SJCRH30 (cell line): ENCODE measurements at regions not wholly inside any gene's neighbourhood (a gene's known extent, or its start where the extent isn't known, plus 50 kb on each side); places are given as distances from the start of the nearest gene placed in this dataset.
"Not testable (repeated sequence)": the region's sequence is repeated elsewhere in the genome, so short reads cannot be mapped to it uniquely, and the experiment has no call there.

ENCODE experiments used
- DNase-seq, 2 experiments: peaks; one replicate each; pipeline ENCODE4 v3.0.0-alpha.2; 2015 to 2020
- H3K27ac ChIP-seq: fragments of 250-450 bp; sonication (Bioruptor Pico); 2 replicates; pipeline ENCODE4 v1.5.1; 2020; ENCODE audit warnings: mild to moderate bottlenecking, moderate library complexity
- H3K27me3 ChIP-seq: fragments of 250-450 bp; sonication (Bioruptor Pico); 2 replicates; pipeline ENCODE4 v1.5.1; 2020; ENCODE audit warnings: mild to moderate bottlenecking, moderate library complexity
- H3K36me3 ChIP-seq: fragments of 250-450 bp; sonication (Bioruptor Pico); 2 replicates; pipeline ENCODE4 v1.5.1; 2020; ENCODE audit warnings: mild to moderate bottlenecking, moderate library complexity
- H3K4me1 ChIP-seq: fragments of 250-450 bp; sonication (Bioruptor Pico); 2 replicates; pipeline ENCODE4 v1.5.1; 2020; ENCODE audit warnings: mild to moderate bottlenecking, moderate library complexity
- H3K4me3 ChIP-seq: fragments of 250-450 bp; sonication (Bioruptor Pico); 2 replicates; pipeline ENCODE4 v1.5.1; 2020; ENCODE audit warnings: mild to moderate bottlenecking, moderate library complexity
- H3K9me3 ChIP-seq: fragments of 250-450 bp; sonication (Bioruptor Pico); replicated peaks from 2 replicates; pipeline ENCODE4 v1.5.1; 2020; ENCODE audit warnings: mild to moderate bottlenecking, moderate library complexity

DNA sequence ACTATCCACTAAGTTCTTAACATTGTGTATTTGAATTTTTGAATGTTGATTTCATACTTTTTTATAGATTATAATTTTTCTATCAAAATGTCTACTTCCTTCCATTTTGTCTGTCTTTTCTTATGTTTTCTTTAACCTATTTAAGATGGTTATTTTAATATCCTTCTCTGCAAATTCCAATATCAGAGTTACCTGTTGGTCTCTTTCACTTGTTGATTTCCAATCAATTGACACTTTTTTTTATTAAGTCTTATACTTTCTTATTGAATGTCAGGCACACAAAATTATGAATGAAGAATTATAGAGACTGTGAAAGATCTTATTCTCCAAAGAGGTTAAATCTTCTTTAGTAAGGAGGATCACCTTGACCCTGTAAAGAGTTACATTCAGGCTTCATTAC is 448.3 kb upstream of the NRG3 start:
- no peaks in the 10 kb centered on the region for H3K27me3 ChIP-seq
- H3K4me1 ChIP-seq, result no peaks in the 10 kb centered on the region
- H3K36me3 ChIP-seq, result no peaks in the 10 kb centered on the region
- no peak for DNase-seq
- no peaks in the 10 kb centered on the region for H3K9me3 ChIP-seq
- H3K27ac ChIP-seq, result no peak overlapping the region
- no peak overlapping the region for H3K4me3 ChIP-seq

DNA sequence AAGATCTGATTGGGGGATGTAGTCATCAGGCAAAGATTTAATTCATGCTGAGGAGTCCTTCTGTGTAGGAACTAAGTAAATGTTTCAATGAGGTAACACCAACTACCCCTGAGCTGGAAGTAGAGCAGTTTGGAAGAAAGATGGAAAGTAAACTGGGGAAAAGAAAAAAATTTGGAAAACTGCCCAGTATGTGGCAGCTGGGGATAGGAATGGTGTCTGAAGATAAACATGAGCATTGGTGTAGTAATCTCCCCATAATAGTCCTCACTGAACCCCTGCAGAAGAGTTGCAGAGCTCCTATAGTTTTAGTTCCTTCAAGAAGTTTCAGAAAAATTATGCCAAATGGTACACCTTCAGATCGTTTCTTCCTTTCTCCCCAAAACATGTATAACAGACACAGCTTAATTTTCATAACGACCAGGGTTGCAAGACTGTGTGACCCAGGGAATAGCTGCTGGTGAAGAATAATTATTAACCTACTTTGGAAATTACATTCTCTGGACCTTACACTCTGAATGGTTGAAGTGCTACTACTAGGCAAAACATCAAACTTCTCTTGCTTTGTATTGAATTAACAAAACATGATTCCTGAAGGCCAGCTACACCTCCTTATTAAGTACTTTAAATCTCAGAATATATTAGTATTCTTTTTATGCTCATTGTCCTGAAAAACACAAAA is 446.4 kb upstream of the NRG3 start:
- H3K4me3 ChIP-seq, result no peak overlapping the region
- DNase-seq, result peak in 1 of 2 experiments; percentile 6
- H3K27me3 ChIP-seq, result no peaks in the 10 kb centered on the region
- H3K27ac ChIP-seq, result no peak overlapping the region
- no peaks in the 10 kb centered on the region for H3K4me1 ChIP-seq
- H3K36me3 ChIP-seq, result no peaks in the 10 kb centered on the region
- H3K9me3 ChIP-seq, result no peaks in the 10 kb centered on the region

DNA sequence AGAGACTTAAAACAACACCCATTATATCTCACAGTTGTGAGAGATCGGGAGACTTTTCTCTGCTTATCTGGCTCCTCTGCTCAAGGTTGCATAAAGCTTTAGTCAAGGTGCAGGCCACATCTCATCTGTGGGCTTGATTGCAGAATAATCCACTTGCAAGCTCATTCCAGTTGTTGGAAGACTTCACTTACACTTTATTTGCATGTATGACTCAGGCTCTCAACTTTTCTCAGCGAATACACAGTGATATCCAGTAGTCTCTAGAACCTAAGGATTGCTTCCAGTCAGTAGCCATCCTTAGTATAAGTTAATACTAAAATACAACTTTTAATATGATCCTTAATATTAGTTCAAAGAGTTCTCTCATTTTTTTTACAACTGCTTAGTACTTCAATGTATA is 435.5 kb upstream of the NRG3 start:
- Histone ChIP-seq H3K27ac (no peak overlapping the region), H3K4me1 (no peaks in the 10 kb centered on the region), H3K36me3 (no peaks in the 10 kb centered on the region), H3K27me3 (no peaks in the 10 kb centered on the region), H3K9me3 (no peaks in the 10 kb centered on the region), H3K4me3 (no peak overlapping the region)
- DNase-seq, result no peak

GRCh38 chr10:81441624-81442023 is 433.4 kb upstream of the NRG3 start:
- not testable (repeated sequence) for H3K4me3 ChIP-seq, DNase-seq, H3K4me1 ChIP-seq, H3K36me3 ChIP-seq, H3K9me3 ChIP-seq, H3K27me3 ChIP-seq, H3K27ac ChIP-seq

DNA sequence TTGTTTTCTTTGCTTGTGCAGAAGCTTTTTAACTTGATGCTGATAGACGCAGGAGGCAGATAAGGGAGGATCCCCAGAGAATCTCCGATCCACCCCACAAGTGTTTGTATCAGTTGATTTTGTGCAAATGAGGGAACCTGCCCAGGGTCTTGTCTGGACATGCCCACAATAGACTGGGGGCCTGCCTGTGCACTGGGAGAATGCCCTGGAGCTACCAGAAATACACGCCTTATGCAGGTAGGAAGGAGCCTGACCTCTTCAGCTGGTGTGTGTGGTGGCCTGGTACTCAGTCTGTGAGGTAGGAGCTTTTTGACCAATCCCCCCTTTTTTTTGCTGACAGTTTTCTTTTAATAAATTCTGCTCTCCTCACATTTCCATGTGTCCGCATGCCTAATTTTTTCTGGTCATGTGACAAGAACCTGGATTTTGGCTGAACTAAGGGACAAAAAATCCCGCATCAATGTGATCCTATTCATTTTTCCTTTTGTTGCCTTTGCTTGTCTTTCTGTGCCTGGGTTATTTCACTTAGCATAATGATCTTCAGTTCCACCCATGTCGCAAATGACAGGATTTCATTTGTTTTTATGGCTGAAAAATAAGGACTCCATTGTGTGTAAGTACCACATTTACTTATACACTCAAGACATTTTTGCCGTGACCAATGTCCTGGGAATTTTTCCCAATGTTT is 430.6 kb upstream of the NRG3 start:
- Histone ChIP-seq H3K9me3 (no peaks in the 10 kb centered on the region), H3K4me1 (no peaks in the 10 kb centered on the region), H3K36me3 (no peaks in the 10 kb centered on the region), H3K27me3 (no peaks in the 10 kb centered on the region), H3K4me3 (no peak overlapping the region), H3K27ac (no peak overlapping the region)
- no peak for DNase-seq

DNA sequence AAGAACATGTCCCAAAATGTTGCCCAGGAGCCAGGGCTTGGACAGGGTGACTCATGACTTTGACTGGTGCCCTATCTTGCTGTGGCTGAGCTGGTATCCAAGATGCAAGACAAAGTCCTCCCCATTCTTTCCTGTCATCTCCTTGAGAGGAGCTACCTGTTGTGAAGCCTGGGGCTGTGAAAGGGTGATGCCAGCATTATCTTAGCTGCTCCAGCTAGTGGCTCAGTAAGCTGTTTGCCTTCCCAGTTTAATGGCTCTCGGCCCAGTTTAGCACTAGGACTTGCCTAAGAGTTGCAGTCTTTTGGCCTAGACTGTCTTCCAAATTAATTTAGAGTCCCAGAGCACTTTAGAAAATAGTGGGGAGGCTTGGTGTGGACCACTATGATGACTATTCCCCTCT is 424.3 kb upstream of the NRG3 start:
- no peak for DNase-seq
- no peaks in the 10 kb centered on the region for H3K27me3 ChIP-seq
- no peaks in the 10 kb centered on the region for H3K36me3 ChIP-seq
- no peak overlapping the region for H3K4me3 ChIP-seq
- H3K4me1 ChIP-seq, result no peaks in the 10 kb centered on the region
- no peak overlapping the region for H3K27ac ChIP-seq
- no peaks in the 10 kb centered on the region for H3K9me3 ChIP-seq

DNA sequence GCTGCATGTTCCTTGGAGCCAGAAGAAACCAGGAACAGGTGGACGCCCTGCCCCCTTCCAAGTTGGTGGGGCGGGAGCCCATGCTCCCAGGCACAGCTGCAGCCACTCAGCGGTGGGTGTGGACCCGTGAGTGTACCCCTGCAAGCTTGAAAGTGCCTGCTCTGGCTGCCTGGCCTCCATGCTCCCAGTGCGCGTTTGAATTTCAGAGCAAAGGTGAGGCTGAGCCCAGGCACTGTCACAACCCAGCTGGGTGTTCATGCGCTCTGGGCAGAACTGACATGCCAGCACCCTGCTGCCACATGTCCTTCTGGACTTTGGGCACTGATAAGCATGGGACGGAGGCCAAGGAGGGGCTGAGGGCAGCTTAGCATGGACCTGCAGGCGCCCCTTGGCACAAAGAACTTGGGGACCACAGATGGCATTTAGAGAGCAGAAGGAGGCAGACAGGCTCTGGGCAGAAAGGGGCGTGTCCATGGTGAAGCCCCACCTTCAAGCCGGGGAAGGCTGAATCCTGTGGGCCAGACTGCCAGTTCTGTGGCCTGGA is 402.0 kb upstream of the NRG3 start:
- Histone ChIP-seq H3K4me3 (no peak overlapping the region), H3K4me1 (no peaks in the 10 kb centered on the region), H3K27me3 (no peaks in the 10 kb centered on the region), H3K27ac (no peak overlapping the region), H3K36me3 (no peaks in the 10 kb centered on the region), H3K9me3 (no peaks in the 10 kb centered on the region)
- DNase-seq, result peak; percentile 11 to 22

- Histone ChIP-seq H3K27me3 (no peaks in the 10 kb centered on the region), H3K4me3 (no peak overlapping the region), H3K4me1 (no peaks in the 10 kb centered on the region), H3K36me3 (no peaks in the 10 kb centered on the region), H3K9me3 (no peaks in the 10 kb centered on the region), H3K27ac (no peak overlapping the region)
- DNase-seq, result no peak
Observed at GRCh38 chr10:81473755-81474154, 401.2 kb upstream of the NRG3 start.

- H3K4me1 ChIP-seq, result no peaks in the 10 kb centered on the region
- no peaks in the 10 kb centered on the region for H3K36me3 ChIP-seq
- no peaks in the 10 kb centered on the region for H3K27me3 ChIP-seq
- peak in 1 of 2 experiments; percentile 1 for DNase-seq
- no peak overlapping the region for H3K27ac ChIP-seq
- H3K9me3 ChIP-seq, result no peaks in the 10 kb centered on the region
- no peak overlapping the region for H3K4me3 ChIP-seq
Observed at GRCh38 chr10:81479316-81479715, 395.7 kb upstream of the NRG3 start.

DNA sequence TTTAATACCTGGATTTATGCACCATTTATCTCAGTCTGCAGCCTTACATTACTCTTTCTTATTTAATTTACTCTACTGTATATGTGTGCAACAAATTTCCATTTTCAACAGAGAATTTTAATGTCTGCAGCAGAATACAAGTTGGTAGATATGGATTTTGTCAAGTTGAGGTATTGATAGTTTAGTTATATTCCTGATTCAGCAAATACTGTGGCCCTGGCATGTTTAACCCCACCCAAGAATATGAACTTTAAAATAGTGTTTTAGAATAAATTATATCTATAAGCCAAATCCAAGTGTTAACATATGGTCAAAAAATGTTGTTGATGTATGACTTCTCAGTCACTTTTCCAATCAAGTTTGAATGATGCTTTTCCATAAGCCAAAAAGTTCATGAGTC is 378.4 kb upstream of the NRG3 start:
- Histone ChIP-seq H3K27ac (no peak overlapping the region), H3K36me3 (no peaks in the 10 kb centered on the region), H3K27me3 (no peaks in the 10 kb centered on the region), H3K4me1 (no peaks in the 10 kb centered on the region), H3K9me3 (no peaks in the 10 kb centered on the region), H3K4me3 (no peak overlapping the region)
- DNase-seq, result no peak

DNA sequence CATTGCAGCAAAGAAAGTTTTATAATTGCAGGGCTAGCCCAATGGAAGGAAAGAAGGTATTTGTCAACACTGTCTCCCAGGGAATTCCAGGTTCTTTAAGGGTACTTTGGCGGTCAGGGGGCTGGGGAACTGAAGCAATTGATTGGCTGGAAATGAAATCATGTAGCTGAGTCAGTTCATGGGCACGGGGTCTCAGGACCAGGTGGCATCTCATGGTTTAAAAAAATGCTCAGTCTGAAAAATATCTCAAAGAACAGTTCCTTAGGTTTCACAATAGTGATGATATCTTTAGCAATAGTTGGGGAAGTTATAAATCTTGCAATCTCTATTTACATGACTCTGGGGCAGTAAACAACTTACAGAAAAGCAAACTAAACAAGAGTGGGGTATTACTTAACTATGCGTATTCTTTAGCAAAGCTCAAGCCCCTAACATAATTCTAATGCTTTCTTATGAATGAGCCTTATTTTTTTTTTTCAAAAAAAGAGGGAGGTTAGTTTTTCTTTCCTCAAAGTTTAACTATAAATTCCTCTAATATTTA is 376.9 kb upstream of the NRG3 start:
- H3K27ac ChIP-seq, result no peak overlapping the region
- H3K4me1 ChIP-seq, result no peaks in the 10 kb centered on the region
- H3K36me3 ChIP-seq, result no peaks in the 10 kb centered on the region
- H3K27me3 ChIP-seq, result no peaks in the 10 kb centered on the region
- no peaks in the 10 kb centered on the region for H3K9me3 ChIP-seq
- DNase-seq, result no peak
- H3K4me3 ChIP-seq, result no peak overlapping the region

DNA sequence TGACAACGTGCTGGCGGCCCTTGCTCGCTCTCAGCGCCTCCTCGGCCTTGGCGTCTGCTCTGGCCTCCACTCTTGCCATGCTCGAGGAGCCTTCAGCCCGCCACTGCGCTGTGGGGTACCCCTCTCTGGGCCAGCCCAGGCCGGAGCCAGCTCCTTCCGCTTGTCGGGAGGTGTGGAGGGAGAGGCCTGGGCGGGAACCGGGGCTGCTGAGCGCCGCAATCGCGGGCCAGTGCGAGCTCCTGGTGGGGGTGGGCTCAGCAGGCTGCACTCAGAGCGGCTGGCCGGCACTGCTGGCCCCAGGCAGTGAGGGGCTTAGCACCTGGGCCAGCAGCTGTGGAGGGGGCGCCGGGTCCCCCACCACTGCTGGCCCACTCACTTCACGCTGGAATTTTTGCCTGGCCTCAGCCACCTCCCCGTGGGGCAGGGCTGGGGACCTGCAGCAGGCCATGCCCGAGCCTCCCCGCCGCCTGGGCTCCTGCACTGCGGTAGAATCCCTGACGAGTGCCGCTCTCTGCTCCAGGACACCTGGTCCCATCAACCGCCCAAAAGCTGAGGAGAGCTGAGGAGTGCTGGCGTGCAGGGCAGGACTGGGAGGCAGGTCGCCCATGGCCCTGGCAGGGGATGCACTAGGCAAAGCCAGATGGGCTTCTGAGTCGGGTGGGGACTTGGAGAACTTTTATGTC is 372.2 kb upstream of the NRG3 start:
- Histone ChIP-seq H3K27me3 (no peaks in the 10 kb centered on the region), H3K36me3 (no peaks in the 10 kb centered on the region), H3K4me3 (no peak overlapping the region), H3K9me3 (no peaks in the 10 kb centered on the region), H3K27ac (no peak overlapping the region), H3K4me1 (no peaks in the 10 kb centered on the region)
- no peak for DNase-seq

DNA sequence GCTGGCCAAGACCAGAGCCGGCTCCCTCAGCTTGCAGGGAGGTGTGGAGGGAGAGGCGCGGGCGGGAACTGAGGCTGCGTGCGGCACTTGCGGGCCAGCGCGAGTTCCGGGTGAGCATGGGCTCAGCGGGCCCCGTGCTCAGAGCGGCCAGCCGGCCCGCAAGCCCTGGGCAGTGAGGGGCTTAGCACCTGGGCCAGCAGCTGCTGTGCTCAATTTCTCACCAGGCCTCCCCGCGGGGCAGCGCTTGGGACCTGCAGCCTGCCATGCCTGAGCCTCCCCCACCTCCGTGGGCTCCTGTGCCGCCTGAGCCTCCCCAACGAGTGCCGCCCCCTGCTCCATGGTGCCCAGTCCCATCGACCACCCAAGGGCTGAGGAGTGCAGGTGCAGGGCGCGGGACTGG is 369.2 kb upstream of the NRG3 start:
- H3K27ac ChIP-seq, DNase-seq, H3K36me3 ChIP-seq, H3K4me3 ChIP-seq, H3K4me1 ChIP-seq, H3K9me3 ChIP-seq, H3K27me3 ChIP-seq: not testable (repeated sequence)

DNA sequence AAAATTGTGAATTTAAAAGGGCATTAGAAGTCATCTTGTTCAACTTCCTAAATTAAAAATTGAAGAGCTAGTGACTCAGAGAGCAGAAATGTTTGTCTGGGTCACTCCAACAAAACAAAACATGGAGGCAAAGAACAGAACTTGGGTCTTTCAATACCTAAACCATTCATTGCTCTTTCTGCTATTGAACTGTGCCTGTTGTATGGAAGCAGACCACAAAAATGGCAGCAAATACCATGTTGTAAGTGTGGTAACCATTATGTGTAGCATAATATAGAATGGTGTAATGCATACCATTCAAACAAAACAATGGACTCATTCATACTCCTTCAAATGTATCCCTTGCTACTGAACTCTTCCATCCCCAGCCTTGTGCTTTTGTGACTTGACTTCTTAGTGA is 360.2 kb upstream of the NRG3 start:
- H3K27ac ChIP-seq, result no peak overlapping the region
- DNase-seq, result no peak
- no peaks in the 10 kb centered on the region for H3K4me1 ChIP-seq
- H3K36me3 ChIP-seq, result no peaks in the 10 kb centered on the region
- H3K27me3 ChIP-seq, result no peaks in the 10 kb centered on the region
- no peaks in the 10 kb centered on the region for H3K9me3 ChIP-seq
- H3K4me3 ChIP-seq, result no peak overlapping the region

GRCh38 chr10:81520688-81521087 is 354.3 kb upstream of the NRG3 start:
- DNase-seq, result no peak
- no peak overlapping the region for H3K4me3 ChIP-seq
- no peak overlapping the region for H3K27ac ChIP-seq
- no peaks in the 10 kb centered on the region for H3K36me3 ChIP-seq
- H3K27me3 ChIP-seq, result no peaks in the 10 kb centered on the region
- H3K4me1 ChIP-seq, result no peaks in the 10 kb centered on the region
- no peaks in the 10 kb centered on the region for H3K9me3 ChIP-seq
